GM21723 (cell line): ENCODE measurements at regions not wholly inside any gene's neighbourhood (a gene's known extent, or its start where the extent isn't known, plus 50 kb on each side); places are given as distances from the start of the nearest gene placed in this dataset.
"Not testable (repeated sequence)": the region's sequence is repeated elsewhere in the genome, so short reads cannot be mapped to it uniquely, and the experiment has no call there.

Source experiments
- ATAC-seq: cut with Tn5 transposase; IDR thresholded peaks from one replicate; pipeline ENCODE4 v1.9.1; 2021; ENCODE audit warnings: mild to moderate bottlenecking, moderate library complexity; ENCODE audit not compliant: unreplicated experiment

DNA sequence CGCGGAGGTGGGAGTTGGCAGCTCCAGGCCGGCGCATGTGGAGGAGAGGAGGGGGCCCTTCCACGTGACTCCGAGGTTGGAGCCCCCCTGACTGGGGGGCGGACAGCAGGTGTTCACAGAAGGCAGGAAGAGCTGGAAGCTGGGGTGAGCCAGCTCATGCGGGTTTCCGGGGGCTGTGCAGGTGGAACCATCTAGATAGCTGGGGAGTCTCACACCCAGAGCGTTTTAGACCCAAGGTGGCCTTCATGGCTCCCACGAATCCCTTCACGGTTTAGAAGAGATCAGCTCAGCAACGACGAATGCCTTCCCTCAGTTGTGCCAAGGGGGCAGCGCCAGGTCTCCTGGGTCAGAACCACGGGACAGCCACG, 740.5 kb upstream of the SALL3 start:
- no peak for ATAC-seq

DNA sequence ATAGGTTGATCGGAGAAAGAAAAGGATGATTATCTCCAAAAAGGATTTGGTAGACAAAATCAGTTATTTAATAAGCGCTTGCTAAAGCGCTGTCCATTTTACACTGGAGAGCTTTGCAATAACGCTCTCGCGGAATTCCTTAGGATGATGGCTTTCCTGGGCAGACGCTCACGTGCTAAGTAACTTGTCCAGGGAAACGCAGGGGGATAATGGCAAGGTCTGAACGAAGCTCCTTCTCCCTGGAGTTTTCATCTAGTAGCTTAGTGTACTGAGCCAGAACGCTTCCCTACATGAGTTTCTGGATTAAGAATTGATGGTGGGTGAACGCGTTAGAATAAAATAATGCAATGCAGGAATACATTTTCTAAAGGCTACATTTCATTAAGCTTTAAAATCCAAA, 739.5 kb upstream of the SALL3 start:
- no peak for ATAC-seq

DNA sequence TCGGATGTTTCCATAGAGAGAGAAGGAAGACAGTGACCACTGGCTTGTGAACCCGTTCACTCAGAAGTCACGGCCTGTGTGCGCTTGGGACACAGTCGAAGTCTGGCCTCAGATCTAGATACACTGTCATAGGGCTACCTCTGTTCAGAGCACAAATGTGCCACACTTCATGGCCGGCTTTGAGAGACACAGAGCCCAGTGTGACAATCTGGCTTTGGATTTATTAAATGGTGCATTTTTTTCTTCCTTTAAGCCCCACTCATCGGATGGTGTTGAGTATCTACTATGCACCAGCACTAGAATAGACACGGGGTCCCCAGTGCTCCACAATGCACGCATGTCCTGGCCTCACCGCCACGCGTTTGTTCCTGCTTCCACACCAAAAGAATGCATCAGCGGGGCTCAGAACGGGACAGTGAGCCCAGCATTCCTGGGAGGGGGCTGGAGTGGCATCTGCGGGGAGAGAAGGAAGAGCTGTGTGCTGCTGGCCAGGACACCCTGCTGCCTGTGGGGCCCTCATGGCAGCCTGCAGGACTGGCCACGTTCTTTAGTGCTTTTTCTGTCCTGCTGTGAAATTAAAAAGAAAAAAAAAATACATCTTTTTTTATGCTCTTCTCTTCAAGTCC, 738.9 kb upstream of the SALL3 start:
- no peak for ATAC-seq

GRCh38 chr18:78241535-78242253, 737.9 kb upstream of the SALL3 start:
- ATAC-seq: no peak

DNA sequence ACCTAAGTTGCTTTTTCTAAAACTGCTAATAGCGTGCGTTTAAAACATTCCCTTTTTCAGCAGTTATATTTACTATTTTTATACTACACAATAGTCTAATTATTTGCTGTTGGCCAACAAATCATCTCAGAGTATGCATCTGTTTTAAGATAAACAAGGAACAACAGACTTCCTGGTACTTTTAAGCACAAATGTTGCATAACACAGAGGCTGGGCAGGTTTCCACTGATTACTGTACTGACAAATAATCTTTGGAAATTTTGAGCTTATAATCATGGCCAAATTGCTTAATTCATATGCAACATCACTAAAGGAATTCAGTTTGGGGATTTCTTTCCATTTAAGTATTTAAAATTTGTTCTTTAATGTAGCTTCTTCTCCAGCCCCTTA, 737.4 kb upstream of the SALL3 start:
- no peak for ATAC-seq

DNA sequence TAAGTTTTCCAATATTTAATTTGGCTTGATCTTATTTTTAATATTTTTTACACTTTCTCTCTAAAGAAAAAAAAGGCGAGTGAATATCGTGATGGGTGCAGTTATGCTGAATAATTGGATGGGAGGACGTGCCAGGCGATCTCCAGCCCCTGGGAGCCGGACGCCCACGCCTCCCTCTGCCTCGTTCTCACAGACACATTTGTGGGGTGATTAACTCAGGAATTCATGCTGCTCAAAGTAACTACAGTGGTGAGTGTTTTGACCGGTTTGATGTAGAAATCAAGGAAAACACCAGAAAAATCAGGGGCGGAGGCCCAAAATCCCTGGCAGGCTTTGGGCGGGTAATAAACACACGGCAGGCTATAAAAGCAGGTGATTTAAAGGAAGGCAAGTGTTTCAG, 736.8 kb upstream of the SALL3 start:
- no peak for ATAC-seq

DNA sequence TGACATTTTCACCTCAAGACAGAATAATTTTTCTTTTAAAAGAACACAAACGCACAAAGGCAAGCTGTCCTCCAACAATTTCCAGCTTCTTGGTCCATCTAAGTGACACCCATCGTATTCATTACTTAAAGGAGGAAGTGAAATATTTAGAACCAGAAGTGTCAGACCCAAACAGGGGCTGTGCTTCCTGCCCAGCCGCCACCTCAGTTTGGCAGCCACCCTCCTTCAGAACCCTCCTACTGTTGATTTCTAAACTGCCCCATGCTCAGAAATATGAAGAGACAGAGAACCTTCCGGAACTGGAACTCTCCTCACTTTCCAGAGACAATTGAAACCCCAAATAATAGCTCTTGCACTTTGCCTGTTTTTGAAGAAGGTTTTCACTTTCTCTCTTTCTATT, 734.8 kb upstream of the SALL3 start:
- no peak for ATAC-seq

GRCh38 chr18:78245451-78245850, 734.2 kb upstream of the SALL3 start:
- no peak for ATAC-seq

DNA sequence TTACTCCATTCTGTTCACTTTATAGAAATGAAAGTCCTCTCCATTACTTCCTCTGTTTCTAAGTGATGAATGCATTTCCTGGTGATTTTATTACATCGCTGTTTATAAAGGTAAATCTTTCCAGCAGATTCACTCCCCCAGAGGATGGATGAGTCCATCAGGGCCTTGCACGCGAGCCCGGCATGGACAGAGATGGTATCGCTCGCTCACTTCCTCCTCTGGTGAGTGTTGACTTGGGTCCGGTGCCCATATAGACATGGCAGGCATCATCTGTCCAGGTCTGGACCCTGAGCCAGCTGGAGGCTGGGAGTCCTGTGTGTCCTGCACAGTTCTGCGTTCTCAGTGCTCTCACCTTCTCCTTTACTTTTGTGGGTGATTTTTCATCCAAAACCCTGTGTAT, 733.6 kb upstream of the SALL3 start:
- no peak for ATAC-seq

GRCh38 chr18:78246588-78246987, 733.0 kb upstream of the SALL3 start:
- ATAC-seq: no peak

DNA sequence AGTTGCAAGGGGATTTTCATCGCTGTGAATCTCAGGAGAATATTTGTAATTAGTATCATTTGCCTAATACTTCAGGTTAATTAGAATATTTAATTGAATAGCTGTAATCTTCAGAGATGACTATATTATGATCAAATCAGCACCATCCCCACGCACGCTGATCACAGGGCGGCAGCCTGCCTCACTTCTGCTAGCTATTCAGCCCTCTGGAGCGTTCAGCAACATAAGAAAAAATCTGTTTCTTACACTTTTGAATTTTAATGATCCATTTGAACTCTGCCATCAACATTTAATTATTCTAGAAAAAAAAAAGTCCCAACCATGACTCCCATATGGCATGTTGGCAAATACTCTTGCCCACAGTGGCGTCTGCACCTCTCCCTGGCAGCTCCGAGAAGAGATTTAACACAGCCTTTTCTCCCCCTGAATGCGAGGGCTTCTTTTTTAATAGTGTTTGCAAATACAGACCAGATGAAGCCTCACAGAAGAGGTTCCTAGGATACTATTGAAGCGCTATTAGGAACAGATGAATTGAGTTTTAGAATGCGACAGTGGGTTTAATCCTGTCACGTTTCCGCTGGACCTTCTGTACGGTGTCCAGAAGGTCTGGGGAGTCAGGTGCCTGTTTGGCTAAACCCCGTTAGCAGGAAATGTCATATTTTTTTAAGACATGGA, 731.9 kb upstream of the SALL3 start:
- ATAC-seq: no peak

GRCh38 chr18:78255013-78255412, 724.6 kb upstream of the SALL3 start:
- ATAC-seq: no peak

GRCh38 chr18:78268226-78268988, 711.2 kb upstream of the SALL3 start:
- ATAC-seq: no peak

DNA sequence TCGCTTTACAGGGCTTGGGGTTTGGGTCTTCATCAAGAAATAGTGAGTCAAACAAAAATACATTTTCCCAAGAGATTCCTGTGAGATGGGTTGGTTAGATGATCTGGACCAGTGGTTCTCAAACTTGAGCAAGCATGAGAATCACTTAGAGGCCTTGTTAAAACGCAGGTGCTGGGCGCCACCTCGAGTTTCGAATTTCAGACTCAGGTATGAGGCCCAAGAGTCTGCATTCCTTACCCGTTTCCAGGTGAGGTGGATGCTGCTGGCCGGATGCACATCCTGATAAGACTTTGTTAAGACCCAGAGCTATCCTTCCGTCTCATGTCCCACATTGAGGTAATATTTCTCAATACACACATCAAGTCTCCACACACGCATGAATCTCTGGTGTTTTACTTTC, 707.8 kb upstream of the SALL3 start:
- ATAC-seq: no peak

- no peak for ATAC-seq
These were observed 705.7 kb upstream of the SALL3 start for GRCh38 chr18:78273876-78274275.

- not testable (repeated sequence) for ATAC-seq
These were observed 696.2 kb upstream of the SALL3 start for GRCh38 chr18:78283425-78283824.

GRCh38 chr18:78292618-78293380, 686.8 kb upstream of the SALL3 start:
- no peak for ATAC-seq

DNA sequence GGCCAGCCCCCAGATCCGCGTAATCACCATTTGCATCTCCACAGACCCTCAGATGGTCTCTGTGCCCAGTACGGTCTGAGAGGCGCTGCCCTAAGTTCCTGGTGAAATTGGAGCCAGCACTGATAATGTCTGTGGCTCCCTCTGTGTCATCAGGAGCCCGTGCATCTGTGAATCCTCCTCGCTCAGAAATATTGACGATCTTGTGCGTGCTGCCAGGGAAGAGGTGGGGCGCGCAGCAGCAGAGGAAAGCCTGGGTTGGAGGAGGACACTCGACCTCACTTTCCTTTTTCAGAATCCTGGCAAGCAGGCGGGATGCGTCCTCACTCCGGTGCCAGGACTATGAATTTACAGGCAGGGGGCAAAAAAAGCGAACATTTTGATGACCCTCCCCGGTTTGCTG, 686.1 kb upstream of the SALL3 start:
- ATAC-seq: no peak

DNA sequence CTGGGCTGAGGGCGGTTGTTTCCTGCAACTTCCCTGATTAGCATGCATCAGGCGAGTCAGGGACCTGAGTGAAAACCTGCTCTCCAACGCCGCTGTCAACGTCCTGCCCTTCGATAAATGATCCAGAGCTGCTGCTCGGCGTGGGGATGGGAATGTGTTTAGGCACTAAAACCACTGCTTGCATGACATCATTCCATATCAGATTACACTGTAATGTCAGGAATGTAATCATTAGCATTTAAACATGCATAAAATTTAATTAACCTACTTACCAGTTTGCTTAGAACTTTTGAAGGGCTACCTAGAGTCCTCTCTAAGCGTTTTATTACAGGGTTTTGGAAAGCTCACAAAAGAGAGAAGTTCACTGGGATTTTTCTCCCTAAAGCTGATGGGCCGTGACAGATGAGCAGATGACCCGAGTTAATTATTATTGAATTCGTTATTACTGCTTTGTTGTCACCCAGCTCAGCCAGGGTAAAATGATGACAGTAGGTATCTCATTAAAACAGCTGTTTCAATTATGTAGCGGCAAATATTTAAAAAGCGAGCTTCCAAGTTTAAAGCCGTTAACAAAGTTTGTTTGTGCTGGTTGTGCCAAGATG, 685.6 kb upstream of the SALL3 start:
- ATAC-seq: no peak

DNA sequence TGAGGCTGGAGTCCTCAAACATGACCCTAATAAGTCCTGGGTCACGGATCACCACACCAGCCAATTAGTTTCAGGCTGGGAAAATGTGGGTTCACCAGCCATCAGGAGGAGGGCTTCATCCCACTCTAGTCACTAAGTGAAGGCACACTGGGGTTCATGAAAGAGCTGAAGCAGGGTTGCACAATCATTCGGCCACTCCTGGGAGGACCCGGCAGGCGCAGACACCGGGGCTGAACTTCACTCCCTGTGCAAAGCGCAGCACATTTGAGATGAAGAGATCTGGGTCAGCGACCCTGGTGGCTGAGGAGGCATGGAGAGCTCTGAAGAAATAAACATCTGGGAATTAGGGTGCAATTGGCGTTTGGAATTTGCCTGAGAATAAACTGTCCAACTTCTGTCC, 684.4 kb upstream of the SALL3 start:
- no peak for ATAC-seq

- no peak for ATAC-seq
These were observed 683.5 kb upstream of the SALL3 start for GRCh38 chr18:78296166-78296565.
